DMS153 (cell line): ENCODE measurements at regions not wholly inside any gene's neighbourhood (a gene's known extent, or its start where the extent isn't known, plus 50 kb on each side); places are given as distances from the start of the nearest gene placed in this dataset.

ENCODE experiments used
- DNase-seq: peaks from one replicate; lab custom pipeline; 2025; lab: John Stamatoyannopoulos, UW

- no peak for DNase-seq
Observed at GRCh38 chr5:56481428-56482357, 248.6 kb upstream of the ANKRD55 start.

GRCh38 chr5:56480705-56481427, 247.7 kb upstream of the ANKRD55 start:
- DNase-seq, result no peak

- DNase-seq, result no peak
Observed at GRCh38 chr5:56480078-56480704, 247.1 kb upstream of the ANKRD55 start.

- no peak for DNase-seq
Observed at GRCh38 chr5:56479696-56480077, 246.6 kb upstream of the ANKRD55 start.

GRCh38 chr5:56479126-56479525, 246.0 kb upstream of the ANKRD55 start:
- DNase-seq, result no peak

- no peak for DNase-seq
Observed at GRCh38 chr5:56478062-56478461, 244.9 kb upstream of the ANKRD55 start.

GRCh38 chr5:56476487-56476856, 243.3 kb upstream of the ANKRD55 start:
- no peak for DNase-seq

- no peak for DNase-seq
Observed at GRCh38 chr5:56475689-56476486, 242.8 kb upstream of the ANKRD55 start.

GRCh38 chr5:56471707-56472106, 238.6 kb upstream of the ANKRD55 start:
- DNase-seq, result no peak

- no peak for DNase-seq
Observed at GRCh38 chr5:56470007-56470406, 236.9 kb upstream of the ANKRD55 start.

GRCh38 chr5:56468277-56468676, 235.1 kb upstream of the ANKRD55 start:
- DNase-seq, result no peak

GRCh38 chr5:56467176-56467717, 234.1 kb upstream of the ANKRD55 start:
- no peak for DNase-seq

GRCh38 chr5:56466136-56466816, 233.1 kb upstream of the ANKRD55 start:
- DNase-seq, result no peak

GRCh38 chr5:56465769-56466135, 232.6 kb upstream of the ANKRD55 start:
- no peak for DNase-seq

GRCh38 chr5:56464935-56465768, 232.0 kb upstream of the ANKRD55 start:
- DNase-seq, result no peak

- no peak for DNase-seq
Observed at GRCh38 chr5:56463944-56464571, 230.9 kb upstream of the ANKRD55 start.

- DNase-seq, result no peak
Observed at GRCh38 chr5:56461584-56461983, 228.5 kb upstream of the ANKRD55 start.

GRCh38 chr5:56460681-56461191, 227.6 kb upstream of the ANKRD55 start:
- DNase-seq, result no peak

GRCh38 chr5:56460195-56460546, 227.0 kb upstream of the ANKRD55 start:
- DNase-seq, result no peak
